ENCODE measurements at regions not wholly inside any gene's neighbourhood (a gene's known extent, or its start where the extent isn't known, plus 50 kb on each side); places are given as distances from the start of the nearest gene placed in this dataset.

DNA sequence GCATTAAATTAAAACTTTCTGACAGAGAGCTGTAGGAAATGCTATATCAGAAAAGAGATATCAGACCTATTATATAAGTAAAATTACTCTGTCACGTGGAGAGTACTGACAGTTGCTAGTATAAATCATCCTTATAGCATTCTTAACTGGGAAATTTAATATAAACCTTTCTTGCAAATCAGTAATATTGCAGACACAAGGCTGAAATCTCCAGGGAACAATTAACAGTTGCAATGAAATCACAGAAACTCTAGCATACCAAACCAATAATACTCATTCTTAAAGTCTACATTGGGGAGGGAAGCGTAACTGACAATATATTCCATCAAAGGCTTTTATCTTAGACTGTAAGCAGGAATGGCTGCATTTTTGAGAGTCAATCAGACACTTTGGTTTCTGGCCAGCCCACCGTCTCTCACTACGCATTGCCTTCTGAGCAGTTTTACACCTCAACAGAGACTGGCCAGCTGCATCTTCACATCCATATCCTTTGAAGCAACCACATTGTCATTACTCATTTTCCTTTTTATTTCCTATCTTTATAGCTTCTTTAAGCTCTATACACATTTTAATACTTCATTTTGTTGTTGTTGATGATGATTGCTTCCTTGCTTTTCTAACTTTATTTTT lies 536.0 kb upstream of the CDH2 start:
- intact Hi-C loops (cut with DNase I; ENCODE audit: low total_unique reads) = no loop called here
- no peak overlapping the region for H3K4me3 ChIP-seq (ENCODE audit: low read depth, poor library complexity, severe bottlenecking)
- TF ChIP-seq POLR2A (IDR thresholded peaks at IDR 0.05) (no peak), CTCF (IDR thresholded peaks at IDR 0.05) (no peak)
- DNase-seq (ENCODE audit: low spot score in 2 of 2) = no peak
- 51 to 57% methylated on average over 4 of the region's 4 CpGs for WGBS, 2 donors

GRCh38 chr18:28712172-28712571 lies 535.2 kb upstream of the CDH2 start:
- 48 to 63% methylated on average over 1 of the region's 1 CpG for WGBS, 2 donors

GRCh38 chr18:28711096-28711495 lies 534.2 kb upstream of the CDH2 start:
- WGBS, 2 donors = 75 to 83% methylated on average over 1 of the region's 1 CpG
- intact Hi-C loops (cut with DNase I; ENCODE audit: low total_unique reads) = no loop called here

More at GRCh38 chr18:28712172-28712571, 535.2 kb upstream of the CDH2 start:
- intact Hi-C loops (cut with DNase I; ENCODE audit: low total_unique reads) = no loop called here
- DNase-seq (ENCODE audit: low spot score in 2 of 2) = no peak
- no peak overlapping the region for H3K4me3 ChIP-seq (ENCODE audit: low read depth, poor library complexity, severe bottlenecking)
- TF ChIP-seq POLR2A (IDR thresholded peaks at IDR 0.05) (no peak), CTCF (IDR thresholded peaks at IDR 0.05) (no peak)

DNA sequence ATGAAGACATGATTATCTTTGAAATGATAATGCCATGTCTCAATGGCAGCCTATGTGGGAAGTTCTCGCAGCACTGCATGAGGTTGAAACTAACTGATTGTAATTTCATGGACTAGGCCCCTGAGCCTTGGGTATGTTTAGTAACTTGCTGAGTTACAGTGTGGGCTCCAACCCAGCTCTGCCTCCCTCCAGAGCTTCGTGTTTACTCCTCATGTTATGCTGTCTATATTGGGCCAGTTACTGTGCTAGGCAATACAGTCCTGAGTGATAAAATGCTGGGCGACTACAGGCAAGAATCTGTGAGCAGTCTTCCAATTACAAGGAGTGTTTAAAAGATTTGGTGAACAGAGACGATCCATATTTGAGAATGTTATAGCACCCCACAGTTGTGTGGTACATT lies 530.1 kb upstream of the CDH2 start:
- no peak overlapping the region for H3K4me3 ChIP-seq (ENCODE audit: low read depth, poor library complexity, severe bottlenecking)
- WGBS, 2 donors = 85 to 87% methylated on average over 4 of the region's 4 CpGs
- intact Hi-C loops (cut with DNase I; ENCODE audit: low total_unique reads) = no loop called here
- no peak for TF ChIP-seq CTCF (IDR thresholded peaks at IDR 0.05)
- no peak for TF ChIP-seq POLR2A (IDR thresholded peaks at IDR 0.05)
- DNase-seq (ENCODE audit: low spot score in 2 of 2) = no peak

More at GRCh38 chr18:28711096-28711495, 534.2 kb upstream of the CDH2 start:
- TF ChIP-seq CTCF (IDR thresholded peaks at IDR 0.05) = no peak
- no peak for TF ChIP-seq POLR2A (IDR thresholded peaks at IDR 0.05)
- no peak overlapping the region for H3K4me3 ChIP-seq (ENCODE audit: low read depth, poor library complexity, severe bottlenecking)
- DNase-seq (ENCODE audit: low spot score in 2 of 2) = no peak

GRCh38 chr18:28706397-28706796 lies 529.5 kb upstream of the CDH2 start:
- intact Hi-C loops (cut with DNase I; ENCODE audit: low total_unique reads) = no loop called here
- 77 to 89% methylated on average over 4 of the region's 4 CpGs for WGBS, 2 donors
- TF ChIP-seq CTCF (IDR thresholded peaks at IDR 0.05) (no peak), POLR2A (IDR thresholded peaks at IDR 0.05) (no peak)
- no peak for DNase-seq (ENCODE audit: low spot score in 2 of 2)
- no peak overlapping the region for H3K4me3 ChIP-seq (ENCODE audit: low read depth, poor library complexity, severe bottlenecking)

DNA sequence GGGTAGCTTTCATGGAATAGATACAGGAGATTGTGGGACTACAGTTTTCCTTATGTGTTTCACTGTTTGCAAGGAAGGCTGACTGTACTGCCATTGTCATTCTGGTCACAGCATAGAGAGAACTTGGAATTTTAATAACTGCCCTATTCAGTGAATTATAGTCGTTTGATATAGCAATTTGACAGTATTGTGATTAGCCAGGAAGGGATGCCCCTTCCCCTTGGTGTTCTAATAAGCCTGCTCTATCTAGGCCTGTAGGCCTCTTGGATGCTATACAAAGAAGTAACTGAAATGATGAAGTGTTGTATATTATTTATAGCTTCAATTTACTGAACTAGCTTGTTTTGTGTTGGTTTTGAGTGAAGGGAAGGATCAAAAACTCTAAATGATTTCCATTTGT lies 528.6 kb upstream of the CDH2 start:
- DNase-seq (ENCODE audit: low spot score in 2 of 2) = no peak
- TF ChIP-seq POLR2A (IDR thresholded peaks at IDR 0.05) (no peak), CTCF (IDR thresholded peaks at IDR 0.05) (no peak)
- H3K4me3 ChIP-seq (ENCODE audit: low read depth, poor library complexity, severe bottlenecking) = no peak overlapping the region
- intact Hi-C loops (cut with DNase I; ENCODE audit: low total_unique reads) = no loop called here
- WGBS, 2 donors = 26 to 32% methylated on average over 1 of the region's 1 CpG

Data from lower leg skin (tissue), 4 donors.